CD4-positive, alpha-beta T cell (primary cell): ENCODE measurements at regions not wholly inside any gene's neighbourhood (a gene's known extent, or its start where the extent isn't known, plus 50 kb on each side); places are given as distances from the start of the nearest gene placed in this dataset.

Experiments
- ATAC-seq: fragments of 200-7000 bp; cut with Tn5 transposase; one replicate; pipeline ENCODE4 v1.10.0; 2022; ENCODE audit warnings: mild to moderate bottlenecking; ENCODE audit not compliant: poor library complexity
- CTCF ChIA-PET: fragments of 350-600 bp; sonication (Branson Sonifier 250); formaldehyde crosslinking; loops from one replicate; lab custom pipeline; 2021; ENCODE audit warnings: antibody characterized with exemption, inconsistent platforms; lab: Charles Lee
- POLR2A ChIA-PET: fragments of 350-600 bp; sonication (Branson Sonifier 250); formaldehyde crosslinking; loops from one replicate; lab custom pipeline; 2021; ENCODE audit warnings: antibody characterized with exemption, inconsistent platforms; lab: Charles Lee
- DNase-seq, 14 experiments: peaks; one replicate each; pipeline ENCODE4 v3.0.0-alpha.2; 2013 to 2020; ENCODE audit warnings: mixed read lengths in 2 of 14
- H3K27ac ChIP-seq, 2 donors: one replicate each; pipeline versions ENCODE4 v1.5.1 to v1.7.0; 2013; ENCODE audit warnings: low read length in 2 of 2, low read depth in 1 of 2, mild to moderate bottlenecking in 1 of 2
- H3K27me3 ChIP-seq, 2 experiments: 1 replicate in 1 of 2; 2 replicates in 1 of 2; pipeline versions ENCODE4 v1.6.1 to v1.7.0; 2013; ENCODE audit warnings: low read length in 2 of 2, control low read depth in 1 of 2, mild to moderate bottlenecking in 1 of 2, moderate library complexity in 1 of 2; ENCODE audit not compliant: insufficient read depth in 2 of 2, control insufficient read depth in 1 of 2
- H3K36me3 ChIP-seq: one replicate; pipeline ENCODE4 v1.6.1; 2013; ENCODE audit warnings: low read length, control low read depth; ENCODE audit not compliant: insufficient read depth
- H3K4me1 ChIP-seq: one replicate; pipeline ENCODE4 v1.6.1; 2013; ENCODE audit warnings: low read length, control low read depth; ENCODE audit not compliant: insufficient read depth
- H3K4me3 ChIP-seq: one replicate; pipeline ENCODE4 v1.5.1; 2013; ENCODE audit warnings: mild to moderate bottlenecking, low read length, moderate library complexity
- H3K9me3 ChIP-seq, 2 experiments: 1 replicate in 1 of 2; 2 replicates in 1 of 2; pipeline versions ENCODE4 v1.6.1 to v1.7.0; 2013; ENCODE audit warnings: low read length in 2 of 2, mild to moderate bottlenecking in 2 of 2, control low read depth in 1 of 2, moderate library complexity in 1 of 2; ENCODE audit not compliant: control insufficient read depth in 1 of 2, insufficient read depth in 1 of 2
- H3K27ac Mint-ChIP-seq: one replicate; pipeline ENCODE4 v1.8.0; 2020; ENCODE audit warnings: mixed read lengths
- H3K27me3 Mint-ChIP-seq: one replicate; pipeline ENCODE4 v1.8.0; 2021; ENCODE audit warnings: mixed read lengths
- H3K36me3 Mint-ChIP-seq: one replicate; pipeline ENCODE4 v1.8.0; 2021; ENCODE audit warnings: low read depth, mixed read lengths
- H3K4me1 Mint-ChIP-seq: one replicate; pipeline ENCODE4 v1.8.0; 2021; ENCODE audit warnings: low read depth, mixed read lengths
- H3K4me3 Mint-ChIP-seq: one replicate; pipeline ENCODE4 v1.8.0; 2020; ENCODE audit warnings: mild to moderate bottlenecking, mixed read lengths
- H3K9me3 Mint-ChIP-seq: one replicate; pipeline ENCODE4 v1.8.0; 2020; ENCODE audit warnings: mixed read lengths
- intact Hi-C, 2 experiments: fragments of 100-400 bp; cut with DNase I in 1 of 2; cut with micrococcal nuclease in 1 of 2; formaldehyde crosslinking; loops; one replicate each; pipeline versions ENCODE4 v1.15.1 to v1.9.0; 2023 to 2025; cut with DNase I, micrococcal nuclease
- TF ChIP-seq, protein P1 (sequence below): fragments of 200-600 bp; IDR thresholded peaks from one replicate; pipeline ENCODE4 v1.8.0; 2022; ENCODE audit warnings: antibody characterized with exemption, mild to moderate bottlenecking

DNA sequence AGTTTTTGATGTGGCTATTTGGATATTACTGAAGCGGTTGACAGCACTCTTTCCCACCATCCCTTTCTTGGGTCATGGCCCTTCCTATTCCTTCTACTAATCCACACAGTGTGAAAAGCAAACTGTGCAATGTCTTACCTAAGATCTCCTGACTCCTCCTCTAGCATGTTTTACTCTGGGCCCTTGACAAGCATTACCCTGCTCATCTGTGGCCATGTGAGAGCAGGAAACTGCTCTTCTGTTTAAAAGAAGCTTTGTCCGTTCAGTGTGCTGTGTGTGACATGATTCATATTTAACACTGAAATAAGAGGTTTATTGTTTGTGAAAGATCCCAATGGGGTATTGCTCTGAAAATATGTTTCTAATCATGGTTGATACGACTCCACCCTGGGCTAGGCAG lies 1022.5 kb downstream of the AACS start:
- ATAC-seq: no peak
- H3K4me3 ChIP-seq: no peak overlapping the region
- Mint-ChIP-seq H3K36me3 (no peaks in the 10 kb centered on the region), H3K27ac (no peak overlapping the region), H3K4me1 (no peaks in the 10 kb centered on the region), H3K27me3 (no peaks in the 10 kb centered on the region), H3K9me3 (peaks cover 5% of the 10 kb centered on the region), H3K4me3 (no peak overlapping the region)
- TF ChIP-seq, protein P1, sequence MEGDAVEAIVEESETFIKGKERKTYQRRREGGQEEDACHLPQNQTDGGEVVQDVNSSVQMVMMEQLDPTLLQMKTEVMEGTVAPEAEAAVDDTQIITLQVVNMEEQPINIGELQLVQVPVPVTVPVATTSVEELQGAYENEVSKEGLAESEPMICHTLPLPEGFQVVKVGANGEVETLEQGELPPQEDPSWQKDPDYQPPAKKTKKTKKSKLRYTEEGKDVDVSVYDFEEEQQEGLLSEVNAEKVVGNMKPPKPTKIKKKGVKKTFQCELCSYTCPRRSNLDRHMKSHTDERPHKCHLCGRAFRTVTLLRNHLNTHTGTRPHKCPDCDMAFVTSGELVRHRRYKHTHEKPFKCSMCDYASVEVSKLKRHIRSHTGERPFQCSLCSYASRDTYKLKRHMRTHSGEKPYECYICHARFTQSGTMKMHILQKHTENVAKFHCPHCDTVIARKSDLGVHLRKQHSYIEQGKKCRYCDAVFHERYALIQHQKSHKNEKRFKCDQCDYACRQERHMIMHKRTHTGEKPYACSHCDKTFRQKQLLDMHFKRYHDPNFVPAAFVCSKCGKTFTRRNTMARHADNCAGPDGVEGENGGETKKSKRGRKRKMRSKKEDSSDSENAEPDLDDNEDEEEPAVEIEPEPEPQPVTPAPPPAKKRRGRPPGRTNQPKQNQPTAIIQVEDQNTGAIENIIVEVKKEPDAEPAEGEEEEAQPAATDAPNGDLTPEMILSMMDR: no peak
- no peaks in the 10 kb centered on the region for H3K36me3 ChIP-seq
- no peaks in the 10 kb centered on the region for H3K4me1 ChIP-seq
- DNase-seq: no peak
- H3K27ac ChIP-seq: no peak overlapping the region
- ChIA-PET CTCF (no interaction called here), POLR2A (no interaction called here)
- H3K9me3 ChIP-seq: peaks cover 0 to 13% of the 10 kb centered on the region in 2 experiments
- intact Hi-C loops: no loop called here
- no peaks in the 10 kb centered on the region for H3K27me3 ChIP-seq

DNA sequence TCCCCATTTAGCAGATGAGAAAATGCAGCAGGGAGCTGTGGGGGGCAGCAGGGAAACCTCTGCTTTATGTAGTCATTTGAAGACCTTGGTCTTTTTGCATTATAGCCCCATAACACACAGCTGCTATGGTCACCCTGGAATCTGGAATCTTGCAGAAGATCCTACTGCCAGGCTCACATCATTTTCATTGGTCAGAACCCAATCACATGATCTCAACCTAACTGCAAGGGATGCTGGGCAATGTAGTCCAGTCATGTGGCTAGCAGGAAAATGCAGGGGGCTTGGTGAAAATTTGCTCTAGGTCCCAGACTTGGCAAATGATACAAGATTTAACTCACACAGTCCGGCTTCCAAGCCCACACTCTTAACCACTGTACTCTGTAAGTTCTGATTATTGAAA lies 1028.7 kb downstream of the AACS start:
- Mint-ChIP-seq H3K4me3 (no peak overlapping the region), H3K4me1 (no peaks in the 10 kb centered on the region), H3K9me3 (peaks cover 5% of the 10 kb centered on the region), H3K36me3 (no peaks in the 10 kb centered on the region), H3K27me3 (no peaks in the 10 kb centered on the region), H3K27ac (no peak overlapping the region)
- H3K4me3 ChIP-seq: no peak overlapping the region
- ATAC-seq (no peak), DNase-seq (no peak)
- ChIA-PET POLR2A (no interaction called here), CTCF (no interaction called here)
- TF ChIP-seq, protein P1: no peak
- H3K27me3 ChIP-seq: no peaks in the 10 kb centered on the region
- intact Hi-C loops: no loop called here
- H3K4me1 ChIP-seq: no peaks in the 10 kb centered on the region
- H3K9me3 ChIP-seq: peaks cover 0 to 11% of the 10 kb centered on the region in 2 experiments
- H3K36me3 ChIP-seq: no peaks in the 10 kb centered on the region
- H3K27ac ChIP-seq: no peak overlapping the region

DNA sequence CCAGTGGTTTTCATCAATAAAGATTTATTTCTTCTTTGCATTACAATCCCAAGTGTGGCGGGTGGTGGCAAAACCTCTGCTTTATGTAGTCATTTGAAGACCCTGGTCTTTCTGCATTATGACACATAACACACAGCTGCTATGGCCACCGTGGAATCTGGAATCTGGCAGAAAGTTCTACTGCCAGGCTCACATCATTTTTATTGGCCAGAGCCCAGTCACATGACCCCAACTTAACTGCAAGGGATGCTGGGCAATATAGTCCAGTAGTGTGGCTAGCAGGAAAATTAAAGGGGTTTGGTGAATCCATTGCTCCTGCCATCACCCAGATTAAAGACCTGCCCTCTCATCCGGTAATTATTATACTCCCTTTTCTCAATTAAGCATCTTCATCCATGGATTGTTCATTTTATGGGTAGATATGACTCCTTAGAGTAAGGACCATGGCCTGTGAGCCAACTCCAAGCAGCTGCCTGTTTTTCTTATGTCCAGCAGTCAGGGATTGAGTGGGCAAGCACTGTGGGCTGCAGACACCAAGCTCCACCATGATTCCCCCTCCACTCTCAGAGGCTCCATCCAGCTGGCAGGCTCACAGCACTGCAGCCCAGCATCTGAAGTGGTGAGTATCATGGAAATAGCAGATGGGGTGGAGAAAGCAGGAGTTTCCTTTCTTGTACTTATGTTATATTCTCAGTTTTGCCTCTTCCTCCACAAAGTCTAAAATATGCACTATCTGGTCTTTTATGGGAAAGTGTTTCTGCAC lies 1030.7 kb downstream of the AACS start:
- Mint-ChIP-seq H3K27me3 (no peaks in the 10 kb centered on the region), H3K36me3 (no peaks in the 10 kb centered on the region), H3K4me1 (no peaks in the 10 kb centered on the region), H3K4me3 (no peak overlapping the region), H3K27ac (no peak overlapping the region), H3K9me3 (peaks cover 5% of the 10 kb centered on the region)
- H3K27ac ChIP-seq: no peak overlapping the region
- H3K4me1 ChIP-seq: no peaks in the 10 kb centered on the region
- ChIA-PET POLR2A (no interaction called here), CTCF (no interaction called here)
- H3K4me3 ChIP-seq: no peak overlapping the region
- intact Hi-C loops: no loop called here
- no peaks in the 10 kb centered on the region for H3K27me3 ChIP-seq
- ATAC-seq (no peak), DNase-seq (no peak)
- TF ChIP-seq, protein P1: no peak
- no peaks in the 10 kb centered on the region for H3K36me3 ChIP-seq
- peaks cover 0 to 4% of the 10 kb centered on the region in 2 experiments for H3K9me3 ChIP-seq
